ENCODE measurements at regions not wholly inside any gene's neighbourhood (a gene's known extent, or its start where the extent isn't known, plus 50 kb on each side); places are given as distances from the start of the nearest gene placed in this dataset.
"Not testable (repeated sequence)": the region's sequence is repeated elsewhere in the genome, so short reads cannot be mapped to it uniquely, and the experiment has no call there.

GRCh38 chr14:35934499-35934898, 108.4 kb downstream of the BRMS1L start:
- DNase-seq = no peak

- no peak for DNase-seq
Observed at GRCh38 chr14:35932659-35933159, 106.6 kb downstream of the BRMS1L start.

- DNase-seq = no peak
Observed at GRCh38 chr14:35932136-35932535, 106.0 kb downstream of the BRMS1L start.

GRCh38 chr14:35931346-35931745, 105.2 kb downstream of the BRMS1L start:
- DNase-seq = no peak

DNA sequence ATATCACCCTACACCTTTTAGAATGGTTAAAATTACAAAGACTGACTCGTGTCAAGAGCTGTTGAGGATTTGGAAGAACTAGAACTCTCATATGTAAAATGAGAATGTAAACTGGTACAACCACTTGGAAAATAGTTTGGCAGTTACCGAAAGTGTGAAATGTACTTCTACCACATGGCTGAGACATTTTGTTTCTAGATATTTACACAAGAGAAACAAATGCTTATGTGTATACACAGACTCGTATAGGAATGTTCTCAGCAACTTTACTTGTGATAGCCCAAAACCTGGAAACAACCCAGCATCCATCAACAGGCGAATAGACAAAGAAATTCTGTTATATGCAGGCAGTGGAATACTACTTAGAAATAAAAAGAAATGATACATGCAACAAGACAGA, 103.0 kb downstream of the BRMS1L start:
- no peak for DNase-seq

DNA sequence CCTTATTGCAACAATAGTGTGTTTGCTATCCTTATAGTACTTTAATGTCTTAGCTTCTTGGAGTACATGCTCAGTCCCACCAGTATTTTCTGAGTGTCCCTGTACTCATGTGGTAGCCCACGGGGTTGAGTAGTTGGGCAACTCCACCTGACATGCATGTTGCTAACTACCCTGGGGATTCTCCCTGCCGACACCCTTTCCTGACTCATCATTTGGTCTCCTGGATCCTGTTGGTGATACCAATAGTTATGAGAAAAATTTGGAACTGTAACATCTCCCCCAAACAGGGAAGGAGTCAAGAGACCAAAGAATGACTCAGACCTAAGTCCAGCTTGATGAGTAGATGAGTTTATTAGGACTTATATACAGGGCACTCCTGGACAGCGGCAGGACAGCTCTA, 101.6 kb downstream of the BRMS1L start:
- DNase-seq = no peak

DNA sequence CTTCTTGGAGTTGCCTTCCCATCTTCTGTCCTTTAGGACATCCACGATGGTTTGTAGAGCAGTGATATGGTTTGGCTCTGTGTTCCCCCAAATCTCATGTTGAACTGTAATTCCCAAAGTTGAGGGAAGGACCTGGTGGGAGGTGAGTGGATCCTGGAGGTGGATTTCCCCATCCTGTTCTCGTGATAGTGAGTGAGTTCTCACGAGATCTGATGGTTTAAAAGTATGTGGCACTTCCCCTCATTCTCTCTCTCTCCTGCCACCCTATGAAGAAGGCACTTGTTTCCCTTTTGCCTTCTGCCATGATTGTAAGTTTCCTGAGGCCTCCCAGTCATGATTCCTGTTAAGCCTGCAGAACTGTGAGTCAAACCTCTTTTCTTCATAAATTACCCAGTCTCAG, 99.2 kb downstream of the BRMS1L start:
- no peak for DNase-seq

GRCh38 chr14:35922590-35922989, 96.5 kb downstream of the BRMS1L start:
- DNase-seq = not testable (repeated sequence)

DNA sequence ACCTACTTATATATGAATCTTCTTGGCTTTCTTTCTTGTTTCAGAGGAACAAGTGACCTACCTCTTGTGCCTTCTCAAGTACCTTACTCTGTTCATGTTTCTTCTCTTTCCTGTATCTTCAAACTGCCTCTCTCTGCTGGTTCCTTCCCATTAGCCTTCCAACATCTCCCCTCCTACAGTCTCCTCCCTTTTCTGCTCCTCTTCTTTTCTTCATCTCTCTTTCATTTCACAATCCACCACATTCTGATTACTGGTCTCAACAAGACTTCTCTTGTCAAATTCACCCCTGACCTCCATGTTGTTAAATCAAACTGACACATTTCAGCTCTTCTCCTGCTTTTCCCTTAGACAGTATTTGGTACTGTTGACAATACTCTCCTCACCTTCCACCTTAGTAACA, 95.6 kb downstream of the BRMS1L start:
- DNase-seq = no peak
